A172 (cell line): ENCODE measurements at regions not wholly inside any gene's neighbourhood (a gene's known extent, or its start where the extent isn't known, plus 50 kb on each side); places are given as distances from the start of the nearest gene placed in this dataset.
"Not testable (repeated sequence)": the region's sequence is repeated elsewhere in the genome, so short reads cannot be mapped to it uniquely, and the experiment has no call there.

Experiments
- DNase-seq: peaks from one replicate; pipeline ENCODE4 v3.0.0-alpha.2; 2015; ENCODE audit warnings: low spot score

- DNase-seq: no peak
Observed at GRCh38 chr6:112511441-112511840, 164.3 kb downstream of the RFPL4B start.

GRCh38 chr6:112513175-112513574 lies 166.0 kb downstream of the RFPL4B start:
- no peak for DNase-seq

GRCh38 chr6:112522587-112522986 lies 175.5 kb downstream of the RFPL4B start:
- DNase-seq: no peak

GRCh38 chr6:112524071-112524470 lies 176.9 kb downstream of the RFPL4B start:
- DNase-seq: no peak

- no peak for DNase-seq
Observed at GRCh38 chr6:112525749-112526148, 178.6 kb downstream of the RFPL4B start.

GRCh38 chr6:112526594-112526993 lies 179.5 kb downstream of the RFPL4B start:
- DNase-seq: no peak

GRCh38 chr6:112528306-112528705 lies 181.2 kb downstream of the RFPL4B start:
- DNase-seq: not testable (repeated sequence)

- no peak for DNase-seq
Observed at GRCh38 chr6:112535816-112536215, 188.7 kb downstream of the RFPL4B start.

GRCh38 chr6:112539355-112539754 lies 192.2 kb downstream of the RFPL4B start:
- DNase-seq: no peak

GRCh38 chr6:112541847-112542246 lies 194.7 kb downstream of the RFPL4B start:
- DNase-seq: not testable (repeated sequence)

GRCh38 chr6:112547321-112548085 lies 200.4 kb downstream of the RFPL4B start:
- not testable (repeated sequence) for DNase-seq

GRCh38 chr6:112549749-112550148 lies 202.6 kb downstream of the RFPL4B start:
- DNase-seq: no peak

GRCh38 chr6:112557435-112557834 lies 210.3 kb downstream of the RFPL4B start:
- no peak for DNase-seq

GRCh38 chr6:112557961-112558360 lies 210.8 kb downstream of the RFPL4B start:
- no peak for DNase-seq

GRCh38 chr6:112560651-112561050 lies 213.5 kb downstream of the RFPL4B start:
- no peak for DNase-seq

GRCh38 chr6:112562301-112563231 lies 215.4 kb downstream of the RFPL4B start:
- no peak for DNase-seq

GRCh38 chr6:112563368-112563767 lies 216.2 kb downstream of the RFPL4B start:
- DNase-seq: peak; percentile 50

GRCh38 chr6:112568066-112568465 lies 220.9 kb downstream of the RFPL4B start:
- DNase-seq: no peak

- no peak for DNase-seq
Observed at GRCh38 chr6:112571488-112572270, 224.5 kb downstream of the RFPL4B start.

GRCh38 chr6:112574190-112574589 lies 227.1 kb downstream of the RFPL4B start:
- DNase-seq: no peak

GRCh38 chr6:112575309-112575834 lies 228.2 kb downstream of the RFPL4B start:
- no peak for DNase-seq

- DNase-seq: no peak
Observed at GRCh38 chr6:112576423-112576822, 229.3 kb downstream of the RFPL4B start.
